ENCODE measurements at regions not wholly inside any gene's neighbourhood (a gene's known extent, or its start where the extent isn't known, plus 50 kb on each side); places are given as distances from the start of the nearest gene placed in this dataset.
"Not testable (repeated sequence)": the region's sequence is repeated elsewhere in the genome, so short reads cannot be mapped to it uniquely, and the experiment has no call there.

DNA sequence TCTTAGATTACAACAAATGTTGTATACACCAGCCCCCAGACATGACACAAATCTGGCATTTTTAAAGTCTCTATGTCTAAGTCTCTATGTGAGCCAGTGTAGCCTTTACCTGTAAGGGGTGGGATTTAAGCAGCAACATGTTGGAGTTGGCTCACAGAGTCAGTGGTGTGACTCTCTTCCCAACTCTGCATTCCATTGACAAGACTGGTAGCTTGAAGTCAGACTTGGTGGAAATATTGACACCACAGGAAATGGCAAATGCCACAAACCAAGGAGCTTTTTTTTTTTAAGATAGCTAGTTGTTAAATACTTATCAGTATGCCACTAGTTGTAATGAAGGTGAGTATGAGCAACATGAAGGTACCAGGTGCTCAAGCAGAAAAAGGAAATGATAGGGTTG, 103.1 kb upstream of the SMLR1 start:
- DNase-seq: no peak

DNA sequence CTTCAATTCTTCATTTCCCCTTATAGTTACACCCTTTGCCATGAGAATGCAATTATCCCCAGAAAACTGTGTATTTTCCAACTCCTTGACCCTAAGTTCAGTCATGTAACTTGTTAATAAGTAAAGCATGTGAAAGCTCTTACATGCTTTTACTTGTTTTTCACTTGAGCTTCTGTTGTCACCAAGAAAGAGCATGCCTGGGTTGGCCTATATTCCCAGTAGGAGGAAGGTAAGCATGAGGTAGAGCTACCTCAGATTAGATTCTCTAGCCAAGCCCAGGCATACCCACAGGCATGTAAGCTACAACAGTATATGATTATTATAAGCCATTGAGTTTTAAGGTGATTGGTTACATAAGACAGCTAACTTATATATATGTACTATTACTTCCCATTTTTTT, 101.7 kb upstream of the SMLR1 start:
- DNase-seq: no peak

DNA sequence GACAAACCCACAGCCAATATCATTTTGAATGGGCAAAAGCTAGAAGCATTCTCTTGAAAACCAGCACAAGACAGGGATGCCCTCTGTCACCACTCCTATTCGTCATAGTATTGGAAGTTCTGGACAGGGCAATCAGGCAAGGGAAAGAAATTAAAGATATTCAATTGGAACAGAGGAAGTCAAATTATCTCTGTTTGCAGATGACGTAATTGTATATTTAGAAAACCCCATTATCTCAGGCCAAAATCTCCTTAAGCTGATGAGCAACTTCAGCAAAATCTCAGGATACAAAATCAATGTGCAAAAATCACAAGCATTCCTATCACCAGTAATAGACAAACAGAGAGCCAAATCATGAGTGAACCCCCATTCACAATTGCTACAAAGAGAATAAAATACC, 99.1 kb upstream of the SMLR1 start:
- not testable (repeated sequence) for DNase-seq

DNA sequence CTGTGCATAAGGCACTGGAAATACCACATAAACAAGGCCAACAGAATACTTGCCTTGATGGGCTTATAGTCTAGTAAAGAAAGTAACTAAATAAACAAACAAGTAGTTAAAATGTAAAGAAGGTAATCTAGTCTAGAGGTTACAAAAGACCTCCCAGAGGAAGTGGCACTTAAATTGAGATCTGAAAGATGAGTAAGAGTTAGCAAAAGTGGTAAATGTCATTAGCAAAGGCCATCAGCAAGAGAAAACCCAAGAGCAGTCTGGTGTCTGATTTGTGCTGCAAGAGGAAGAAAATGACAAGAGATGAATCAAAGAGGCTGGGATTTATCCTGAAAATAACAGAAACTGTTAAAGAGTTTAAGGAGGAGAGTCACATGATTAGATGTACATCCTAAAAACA, 96.6 kb upstream of the SMLR1 start:
- DNase-seq: no peak

DNA sequence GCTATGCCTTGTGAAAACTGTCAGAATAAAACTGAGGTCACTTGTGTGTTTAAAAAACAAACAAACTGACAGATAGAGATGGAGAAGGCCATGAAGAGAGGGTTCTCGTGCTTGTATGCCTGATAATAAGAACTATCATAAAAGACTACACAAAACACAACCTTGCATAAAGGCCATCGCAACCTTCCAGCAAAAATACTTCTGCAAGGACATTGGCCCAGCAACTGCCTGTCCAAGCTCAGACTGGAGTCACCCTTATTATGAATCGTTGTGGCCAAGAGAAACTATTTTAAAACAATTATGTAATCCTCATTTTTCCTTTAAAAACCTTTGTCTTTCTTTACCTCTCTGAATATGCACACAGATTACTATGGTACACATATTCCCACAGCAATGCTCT, 93.0 kb upstream of the SMLR1 start:
- DNase-seq: no peak

DNA sequence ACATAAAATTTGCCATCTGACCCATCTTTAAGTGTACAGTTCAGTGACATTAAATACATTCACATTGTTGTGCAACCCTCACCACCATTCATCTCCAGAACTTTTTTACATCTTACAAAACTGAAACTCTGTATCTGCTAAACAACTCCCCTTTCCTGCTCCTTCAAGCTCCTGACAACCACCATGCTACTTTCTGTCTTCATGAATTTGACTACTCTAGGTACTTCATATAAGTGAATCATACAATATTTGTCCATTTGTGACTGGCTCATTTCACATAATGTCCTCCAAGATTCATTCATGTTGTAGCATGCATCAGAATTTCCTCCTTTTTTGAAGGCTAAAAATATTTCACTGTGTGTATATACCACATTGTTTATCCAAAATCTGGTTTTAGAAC, 86.9 kb upstream of the SMLR1 start:
- DNase-seq: no peak

DNA sequence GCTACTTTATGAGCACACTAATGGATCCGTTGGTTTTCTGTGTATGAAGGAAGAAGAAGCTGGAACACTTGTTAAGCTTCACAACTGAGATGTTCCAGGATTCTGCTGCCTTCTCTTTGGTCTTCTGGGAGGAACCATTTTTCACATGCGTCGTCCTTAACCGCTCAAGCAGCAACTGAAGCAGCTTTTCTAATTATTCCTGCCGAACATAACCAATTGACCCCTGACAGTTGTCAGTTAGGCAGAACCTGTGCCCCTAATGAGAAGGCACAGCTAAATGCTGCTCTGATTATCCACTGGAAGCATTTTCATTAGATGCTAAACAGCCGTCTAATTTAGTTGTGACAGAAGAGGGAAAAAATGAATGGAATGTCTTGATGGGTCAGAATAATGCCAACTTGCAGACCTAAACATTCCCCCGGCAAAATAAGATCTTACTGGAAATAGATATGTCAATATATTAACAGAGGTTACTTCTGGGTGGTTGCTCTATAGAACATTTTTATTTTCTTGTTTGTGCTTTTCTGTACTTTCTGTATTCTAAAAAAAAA, 85.0 kb upstream of the SMLR1 start:
- no peak for DNase-seq

DNA sequence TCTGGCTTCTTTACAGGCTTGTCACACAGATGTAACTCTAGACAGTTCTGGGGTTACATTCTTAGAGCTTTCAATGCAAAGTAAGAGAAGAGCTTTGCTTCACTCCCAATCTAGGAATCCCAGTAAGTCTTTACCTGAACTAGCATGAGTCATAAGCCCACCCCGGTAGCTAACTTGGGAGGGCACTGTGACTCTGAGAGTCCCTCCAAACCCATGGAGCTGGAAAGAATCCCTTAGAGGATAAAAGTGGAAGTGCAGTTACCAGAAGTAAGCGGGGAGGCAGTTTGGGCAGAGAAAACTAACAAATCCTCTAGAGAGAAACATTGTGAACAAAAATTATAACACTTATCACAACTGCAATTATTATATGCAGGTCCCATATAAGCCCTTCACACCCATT, 84.0 kb upstream of the SMLR1 start:
- DNase-seq: no peak

DNA sequence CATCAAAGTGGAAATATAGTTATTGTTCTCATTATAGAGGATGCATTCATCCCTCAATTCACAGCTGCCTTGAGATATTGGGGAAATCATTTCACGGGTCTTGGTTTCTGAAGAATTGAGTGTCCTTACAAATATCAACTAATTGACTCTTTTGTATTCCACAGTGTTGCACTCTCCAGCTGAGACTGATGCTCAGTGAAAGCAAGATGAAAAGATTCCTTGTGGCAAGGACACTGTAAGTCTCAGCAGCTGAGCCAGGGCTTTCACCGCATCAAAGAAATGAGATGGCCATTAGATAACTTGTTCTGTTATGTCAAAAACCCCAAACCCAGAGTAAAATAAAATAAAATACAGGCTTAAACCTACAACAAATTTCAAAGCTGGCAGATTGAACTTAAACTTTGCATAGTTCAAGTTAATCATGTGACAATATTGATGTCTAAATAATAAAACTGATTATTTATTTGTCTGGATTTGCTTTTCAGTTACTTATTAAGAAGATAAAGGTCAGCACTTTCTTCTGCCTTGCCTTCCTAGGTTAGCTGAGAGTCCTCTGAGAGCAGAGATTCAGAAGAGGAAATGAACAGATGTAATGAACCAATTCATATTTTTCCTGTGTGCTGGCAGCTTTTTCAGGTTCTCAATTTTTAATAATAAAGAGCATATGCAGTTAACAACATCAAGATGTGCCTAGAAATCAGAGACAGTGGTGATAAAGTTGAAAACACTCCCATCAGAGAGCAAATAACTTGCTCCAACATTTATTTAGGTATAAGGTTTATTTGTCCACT, 82.4 kb upstream of the SMLR1 start:
- DNase-seq: no peak

DNA sequence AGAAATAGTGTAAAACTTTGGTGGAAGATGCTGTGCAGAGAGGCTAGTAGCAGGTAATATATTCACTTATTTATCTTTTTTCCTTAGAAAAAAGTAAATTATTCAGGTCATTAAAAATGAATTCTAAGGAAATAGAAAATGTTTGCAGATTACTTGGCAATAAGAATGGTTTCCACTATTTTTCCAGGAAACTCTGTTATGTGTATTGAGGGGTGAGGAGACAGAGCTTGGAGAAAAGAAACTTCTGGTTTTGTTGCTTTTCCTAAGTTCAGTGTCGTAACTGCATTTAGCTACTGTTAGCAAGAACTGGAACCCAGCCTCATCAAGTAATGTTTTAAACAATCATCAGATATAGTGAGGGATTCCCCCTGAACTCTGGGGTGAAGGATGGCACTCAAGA, 79.2 kb upstream of the SMLR1 start:
- DNase-seq: no peak

DNA sequence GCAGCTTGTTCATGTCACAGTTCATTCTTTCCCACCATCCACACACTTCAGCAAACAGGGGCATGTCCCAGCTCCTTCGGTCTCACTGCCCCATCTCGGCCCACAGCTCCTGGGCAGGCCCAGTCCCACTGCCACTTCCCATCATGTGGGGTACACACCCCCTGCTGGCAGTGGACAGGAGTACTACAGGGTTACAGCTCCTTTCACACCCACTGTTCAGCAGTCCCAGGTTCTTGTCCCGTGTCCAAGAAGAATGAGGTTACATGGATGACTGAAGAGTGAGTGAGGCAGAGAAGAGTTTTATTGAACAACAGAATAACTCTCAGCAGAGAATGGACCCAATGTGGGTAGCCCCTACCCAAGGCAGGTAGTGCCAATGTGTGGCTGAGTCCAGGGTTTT, 77.8 kb upstream of the SMLR1 start:
- DNase-seq: no peak

DNA sequence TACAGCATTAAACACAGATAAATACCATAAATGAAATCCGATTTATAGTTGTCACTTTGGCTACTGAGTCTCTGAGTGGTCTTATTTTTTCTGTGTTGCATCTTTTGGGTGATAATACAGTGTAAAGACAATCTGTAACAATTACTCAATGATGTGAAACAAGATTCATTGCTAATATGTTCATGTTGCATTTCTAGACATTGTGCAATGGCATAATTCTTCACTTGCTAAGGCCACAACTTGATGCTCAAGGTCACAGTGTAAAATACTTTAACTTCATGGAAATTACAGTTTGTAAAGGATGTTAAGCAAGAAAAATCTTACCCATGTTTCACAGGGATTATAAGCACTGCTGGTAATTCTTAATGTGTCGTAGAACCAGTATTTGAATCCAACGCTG, 74.9 kb upstream of the SMLR1 start:
- no peak for DNase-seq

DNA sequence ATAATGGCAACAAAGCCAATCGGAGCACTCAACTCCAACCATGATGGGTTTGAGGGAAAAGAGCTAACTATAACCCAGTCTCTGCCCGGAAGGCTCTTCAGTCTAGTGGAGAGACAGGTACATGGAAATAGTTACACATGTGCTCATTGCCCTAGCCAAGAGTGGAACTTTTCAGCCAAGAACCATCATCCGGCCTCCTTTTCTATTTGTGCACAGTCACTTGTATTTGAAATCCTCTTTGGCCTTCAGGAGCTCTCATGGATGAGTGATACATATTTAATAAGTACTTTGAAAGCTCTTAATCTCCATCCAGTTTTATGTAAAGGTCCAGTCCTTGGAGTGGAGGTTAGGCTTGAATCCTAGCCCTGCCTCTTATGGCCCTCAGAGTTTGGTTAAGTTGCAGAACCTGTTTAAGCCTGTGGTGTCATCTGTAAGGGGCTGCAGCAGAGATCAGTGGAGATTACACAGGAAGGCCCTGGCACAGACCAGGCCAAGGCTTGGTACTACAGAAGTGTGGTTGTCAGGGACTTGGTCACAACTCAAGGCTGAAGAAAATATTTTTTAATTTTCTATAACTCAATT, 72.3 kb upstream of the SMLR1 start:
- DNase-seq: no peak

DNA sequence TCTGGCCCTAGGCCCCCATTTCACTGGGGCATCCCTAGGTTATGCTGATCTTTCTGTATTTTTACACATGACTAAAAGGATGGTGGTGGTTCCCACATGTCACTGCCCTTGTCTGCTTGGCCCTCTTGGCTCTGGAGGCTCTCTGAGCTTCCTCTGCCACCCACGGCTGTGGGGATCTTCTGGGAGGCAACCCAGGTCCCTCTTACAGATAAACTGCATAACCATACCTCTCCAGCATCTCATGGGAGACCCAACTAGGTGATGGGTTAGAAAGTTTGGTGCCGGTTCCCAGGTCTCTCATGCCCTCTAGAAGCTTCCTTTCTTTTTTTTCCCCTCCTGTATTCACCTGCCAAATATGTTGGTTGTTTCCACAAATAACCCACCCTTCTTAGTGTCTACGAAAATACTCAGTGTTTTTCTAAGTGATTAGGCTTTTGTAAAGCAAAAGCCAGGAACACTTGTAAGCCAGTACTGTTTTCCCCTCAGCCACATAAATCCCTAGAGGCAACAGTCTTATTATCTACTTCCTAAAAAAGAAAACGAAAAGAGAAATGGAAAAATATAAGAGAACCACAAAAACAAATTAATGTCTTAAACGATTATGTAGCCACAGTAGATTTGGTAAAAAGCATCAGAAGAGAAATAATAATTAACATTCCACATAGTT, 71.7 kb upstream of the SMLR1 start:
- no peak for DNase-seq

DNA sequence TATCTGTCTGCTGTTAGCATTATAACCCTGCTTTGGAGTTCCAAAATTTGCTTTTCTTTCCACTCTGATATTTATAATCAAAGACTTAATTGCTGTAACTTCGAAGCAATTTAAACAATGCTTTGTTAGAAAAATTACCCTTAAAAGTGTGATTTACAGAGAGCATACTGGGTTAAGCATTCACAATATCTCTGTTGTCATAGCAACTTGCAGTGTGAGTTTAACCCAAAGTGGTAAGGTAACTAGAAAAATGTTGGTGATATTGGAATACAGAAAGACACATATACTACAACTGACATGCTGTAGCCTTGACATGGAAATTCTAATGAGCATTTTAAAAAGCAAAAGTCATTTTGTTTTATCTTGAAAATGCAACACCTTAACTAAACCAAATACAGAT, 70.4 kb upstream of the SMLR1 start:
- DNase-seq: no peak

DNA sequence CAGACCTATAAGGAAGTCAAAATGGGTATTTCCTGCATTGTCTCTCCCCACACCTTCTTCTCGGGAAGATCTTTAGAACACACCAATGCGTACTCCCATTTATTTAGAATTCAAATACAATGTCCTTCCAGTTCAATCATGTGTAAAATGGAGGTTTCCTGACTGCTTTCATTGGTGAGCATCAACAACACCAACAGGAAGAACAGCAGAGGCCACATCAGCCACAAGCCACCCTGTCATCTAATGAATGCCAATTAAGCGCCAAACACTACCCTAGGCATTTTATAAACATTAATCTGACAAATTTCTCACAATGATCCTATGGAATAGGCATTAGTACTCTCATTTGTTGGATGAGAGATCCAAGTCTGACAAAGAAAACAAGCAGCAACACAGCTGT, 68.4 kb upstream of the SMLR1 start:
- no peak for DNase-seq

DNA sequence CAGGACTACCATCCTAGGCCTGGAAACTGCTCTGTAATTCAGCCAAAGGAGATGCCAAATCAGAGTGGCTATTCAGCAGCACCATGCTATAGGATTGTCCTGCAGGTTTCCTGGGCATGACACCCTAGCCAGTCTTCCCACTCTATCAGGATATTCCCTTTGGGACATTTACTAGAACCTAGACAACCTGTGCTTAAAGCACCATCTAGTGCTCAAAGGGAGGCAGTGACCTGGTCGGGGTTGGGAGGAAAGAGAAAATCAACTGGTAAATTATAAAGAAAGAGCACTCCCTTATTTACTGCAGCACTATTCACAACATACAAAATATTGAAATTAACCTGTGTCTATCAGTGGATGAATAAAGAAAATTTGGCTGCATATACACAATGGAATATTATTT, 67.2 kb upstream of the SMLR1 start:
- no peak for DNase-seq

DNA sequence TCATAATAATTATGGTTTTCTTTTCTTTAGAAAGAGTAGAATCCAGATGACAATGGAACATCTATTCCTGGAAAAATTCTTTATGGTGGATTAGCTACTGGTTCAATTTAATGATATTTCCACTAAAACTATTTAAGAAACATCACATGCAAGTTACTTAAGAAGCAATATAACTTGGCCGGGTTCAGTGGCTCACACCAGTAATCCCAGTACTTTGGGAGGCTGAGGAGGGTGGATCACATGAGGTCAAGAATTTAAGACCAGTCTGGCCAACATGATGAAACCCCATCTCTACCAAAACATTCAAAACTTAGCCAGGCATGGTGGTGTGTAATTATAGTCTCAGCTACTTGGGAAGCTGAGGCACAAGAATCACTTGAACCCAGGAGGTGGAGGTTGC, 65.9 kb upstream of the SMLR1 start:
- DNase-seq: no peak

DNA sequence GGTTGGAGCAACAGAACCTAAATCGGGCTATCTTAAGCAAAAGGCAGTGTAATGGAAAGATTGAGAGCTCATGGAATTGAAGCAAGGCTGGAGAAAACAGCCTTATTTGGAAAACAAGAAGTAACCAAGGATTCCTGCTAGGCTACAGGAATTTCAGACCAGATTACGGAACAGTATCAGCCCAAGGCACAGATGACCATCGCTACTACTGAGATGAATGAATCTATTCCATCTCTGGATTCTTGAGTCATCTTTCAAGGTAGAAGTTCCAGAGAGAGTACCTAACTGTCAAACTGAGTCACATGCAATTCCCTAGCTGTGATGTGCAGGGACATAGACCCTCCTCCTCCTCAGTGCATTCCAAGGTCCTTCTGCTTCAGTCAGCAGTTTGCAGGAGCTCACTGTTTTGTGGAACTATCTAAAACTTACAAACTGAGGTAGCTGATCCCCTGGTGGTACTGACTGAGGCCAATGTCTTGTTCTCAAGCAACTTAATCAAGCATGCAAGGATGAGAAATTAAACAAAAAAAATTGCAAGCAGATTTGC, 62.0 kb upstream of the SMLR1 start:
- DNase-seq: no peak

DNA sequence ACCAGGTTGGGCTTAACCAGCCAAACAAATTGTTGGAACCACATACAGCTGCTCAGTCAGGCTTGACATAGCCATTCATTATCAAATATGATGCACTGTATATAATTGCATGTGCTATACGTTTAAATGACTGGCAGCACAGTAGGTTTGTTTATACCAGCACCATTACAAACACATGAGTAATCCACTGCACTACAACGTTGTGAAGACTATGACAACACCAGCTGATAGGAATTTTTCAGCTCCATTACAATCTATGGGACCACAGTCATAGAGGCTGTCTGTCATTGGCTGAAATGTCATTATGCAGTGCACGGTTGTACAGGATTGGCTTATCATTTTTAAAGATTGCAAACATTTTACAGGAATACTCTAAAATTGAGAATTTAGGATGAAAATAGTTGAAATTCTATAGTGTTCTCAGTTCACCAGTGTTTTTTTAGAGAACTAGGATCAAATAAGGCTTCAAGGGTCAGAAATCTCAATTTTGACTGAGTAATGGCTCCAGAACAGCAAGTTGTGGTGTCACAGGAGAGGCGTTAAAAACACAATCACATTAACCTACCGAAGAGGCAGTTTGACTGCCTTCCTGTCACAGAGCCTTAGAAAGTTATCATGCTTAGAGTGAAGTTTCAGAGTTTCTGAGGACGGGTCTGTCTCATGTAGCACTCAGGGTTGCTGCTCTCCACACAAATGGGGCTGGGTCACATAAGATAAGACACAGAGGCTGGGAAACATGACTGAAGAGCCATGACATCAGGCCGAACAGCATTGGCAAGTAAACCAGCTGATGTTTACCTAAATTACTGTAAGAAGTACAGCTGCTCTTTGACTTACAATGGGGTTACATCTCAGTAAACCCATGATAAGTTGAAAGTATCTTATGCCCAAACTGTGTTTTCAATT, 60.7 kb upstream of the SMLR1 start:
- no peak for DNase-seq

DNA sequence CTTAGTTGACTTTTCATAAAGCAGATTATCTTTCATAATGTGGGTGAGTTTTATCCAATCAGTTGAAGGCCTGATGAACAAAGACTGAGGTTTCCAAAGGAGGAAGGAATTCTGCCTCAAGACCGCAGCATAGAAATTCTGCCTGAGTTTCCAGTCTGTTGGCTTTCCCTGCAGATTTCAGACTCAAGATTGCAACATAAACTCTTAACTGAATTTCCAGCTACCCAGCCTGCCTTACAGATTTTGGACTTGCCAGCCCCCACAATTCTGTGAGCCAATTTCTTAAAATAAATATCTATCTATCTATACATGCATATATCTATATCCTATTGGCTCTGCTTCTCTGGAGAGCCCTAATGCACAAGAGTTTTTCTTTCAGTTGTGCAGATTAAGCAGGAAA, 57.3 kb upstream of the SMLR1 start:
- DNase-seq: no peak

DNA sequence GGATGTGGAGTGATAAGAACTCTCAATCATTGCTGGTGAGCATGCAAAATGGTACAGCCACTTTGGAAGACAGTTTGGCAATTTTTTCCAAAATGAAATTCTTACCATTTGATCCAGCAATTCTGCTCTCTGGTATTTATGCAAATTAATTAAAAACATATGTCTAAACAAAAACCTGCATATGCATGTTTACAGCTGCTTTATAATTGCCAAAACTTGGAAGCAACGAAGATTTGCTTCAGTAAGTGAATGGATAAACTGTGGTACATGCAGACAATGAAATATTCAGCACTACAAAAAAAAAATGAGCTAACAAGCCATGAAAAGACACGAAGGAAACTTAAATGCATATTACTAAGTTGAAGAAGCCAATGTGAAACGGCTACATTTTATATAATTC, 55.5 kb upstream of the SMLR1 start:
- DNase-seq: no peak

DNA sequence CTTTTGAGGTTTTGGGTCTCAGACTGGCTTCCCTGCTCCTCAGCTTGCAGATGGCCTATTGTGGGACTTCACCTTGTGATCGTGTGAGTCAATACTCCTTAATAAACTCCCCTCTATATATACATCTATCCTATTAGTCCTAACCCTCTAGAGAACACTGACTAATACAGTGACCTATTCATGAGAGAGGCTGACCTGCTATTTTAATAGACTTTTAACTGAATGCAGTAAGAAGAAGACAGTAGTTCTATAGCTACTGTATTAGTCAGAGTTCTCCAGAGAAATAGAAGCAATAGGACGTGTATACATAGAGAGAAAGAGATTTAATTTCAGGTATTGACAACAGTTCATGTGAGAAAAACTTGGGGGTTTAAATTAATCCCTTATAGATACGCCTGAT, 53.3 kb upstream of the SMLR1 start:
- no peak for DNase-seq
